ENCODE measurements at regions not wholly inside any gene's neighbourhood (a gene's known extent, or its start where the extent isn't known, plus 50 kb on each side); places are given as distances from the start of the nearest gene placed in this dataset.

- TF ChIP-seq REST (IDR thresholded peaks at IDR 0.05; ENCODE audit: insufficient read depth in 1 of 2, low read depth in 2 of 2, low read length in 2 of 2) (no peak), TAF1 (IDR thresholded peaks at IDR 0.05; ENCODE audit: borderline replicate concordance, insufficient read depth, low read length) (no peak), POLR2AphosphoS5 (IDR thresholded peaks at IDR 0.05; ENCODE audit: low read depth, low read length) (no peak), FOXP2 (optimal IDR thresholded peaks at IDR 0.05; ENCODE audit: borderline replicate concordance, extremely low read depth, extremely low read length, insufficient read depth) (no peak), SIN3A (IDR thresholded peaks at IDR 0.05; ENCODE audit: borderline replicate concordance, insufficient read depth, low read length) (no peak)
These were observed 96.2 kb upstream of the SEMA6D start for GRCh38 chr15:47620960-47621681.

GRCh38 chr15:47622055-47622454 lies 95.2 kb upstream of the SEMA6D start:
- TF ChIP-seq FOXP2 (optimal IDR thresholded peaks at IDR 0.05; ENCODE audit: borderline replicate concordance, extremely low read depth, extremely low read length, insufficient read depth) (no peak), SIN3A (IDR thresholded peaks at IDR 0.05; ENCODE audit: borderline replicate concordance, insufficient read depth, low read length) (no peak), TAF1 (IDR thresholded peaks at IDR 0.05; ENCODE audit: borderline replicate concordance, insufficient read depth, low read length) (no peak), POLR2AphosphoS5 (IDR thresholded peaks at IDR 0.05; ENCODE audit: low read depth, low read length) (no peak), REST (IDR thresholded peaks at IDR 0.05; ENCODE audit: insufficient read depth in 1 of 2, low read depth in 2 of 2, low read length in 2 of 2) (no peak)

- TF ChIP-seq POLR2AphosphoS5 (IDR thresholded peaks at IDR 0.05; ENCODE audit: low read depth, low read length) (no peak), REST (IDR thresholded peaks at IDR 0.05; ENCODE audit: insufficient read depth in 1 of 2, low read depth in 2 of 2, low read length in 2 of 2) (no peak), SIN3A (IDR thresholded peaks at IDR 0.05; ENCODE audit: borderline replicate concordance, insufficient read depth, low read length) (no peak), FOXP2 (optimal IDR thresholded peaks at IDR 0.05; ENCODE audit: borderline replicate concordance, extremely low read depth, extremely low read length, insufficient read depth) (no peak), TAF1 (IDR thresholded peaks at IDR 0.05; ENCODE audit: borderline replicate concordance, insufficient read depth, low read length) (no peak)
These were observed 92.8 kb upstream of the SEMA6D start for GRCh38 chr15:47624503-47624902.

- TF ChIP-seq SIN3A (IDR thresholded peaks at IDR 0.05; ENCODE audit: borderline replicate concordance, insufficient read depth, low read length) (no peak), TAF1 (IDR thresholded peaks at IDR 0.05; ENCODE audit: borderline replicate concordance, insufficient read depth, low read length) (no peak), FOXP2 (optimal IDR thresholded peaks at IDR 0.05; ENCODE audit: borderline replicate concordance, extremely low read depth, extremely low read length, insufficient read depth) (no peak), REST (IDR thresholded peaks at IDR 0.05; ENCODE audit: insufficient read depth in 1 of 2, low read depth in 2 of 2, low read length in 2 of 2) (no peak), POLR2AphosphoS5 (IDR thresholded peaks at IDR 0.05; ENCODE audit: low read depth, low read length) (no peak)
These were observed 78.3 kb upstream of the SEMA6D start for GRCh38 chr15:47639042-47639441.
